ENCODE measurements at regions not wholly inside any gene's neighbourhood (a gene's known extent, or its start where the extent isn't known, plus 50 kb on each side); places are given as distances from the start of the nearest gene placed in this dataset.
"Not testable (repeated sequence)": the region's sequence is repeated elsewhere in the genome, so short reads cannot be mapped to it uniquely, and the experiment has no call there.

- no peak for DNase-seq
Measured at GRCh38 chr11:80282643-80283042, 841.8 kb upstream of the TENM4 start.

- no peak for DNase-seq
Measured at GRCh38 chr11:80281194-80281593, 840.4 kb upstream of the TENM4 start.

DNA sequence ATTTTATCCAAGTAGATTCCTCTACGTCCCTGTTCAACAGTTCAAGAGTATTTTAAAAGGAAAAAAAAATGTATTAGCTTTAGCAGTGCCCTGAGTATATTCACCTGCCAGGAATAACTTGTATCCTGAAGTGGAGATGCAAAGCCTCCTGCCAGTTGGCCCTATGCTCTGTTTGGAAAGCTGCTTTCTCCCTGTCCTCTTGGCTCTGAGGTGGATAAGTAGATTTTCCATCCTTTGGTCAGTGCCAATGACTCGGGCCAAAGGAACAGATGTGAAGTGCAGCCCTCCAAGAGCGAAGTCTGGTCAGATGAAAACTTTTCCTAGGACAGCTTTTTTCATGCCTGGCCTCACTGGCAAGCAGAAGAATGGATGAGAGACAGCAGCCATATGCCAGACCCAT, 839.9 kb upstream of the TENM4 start:
- peak; percentile 90 for DNase-seq

DNA sequence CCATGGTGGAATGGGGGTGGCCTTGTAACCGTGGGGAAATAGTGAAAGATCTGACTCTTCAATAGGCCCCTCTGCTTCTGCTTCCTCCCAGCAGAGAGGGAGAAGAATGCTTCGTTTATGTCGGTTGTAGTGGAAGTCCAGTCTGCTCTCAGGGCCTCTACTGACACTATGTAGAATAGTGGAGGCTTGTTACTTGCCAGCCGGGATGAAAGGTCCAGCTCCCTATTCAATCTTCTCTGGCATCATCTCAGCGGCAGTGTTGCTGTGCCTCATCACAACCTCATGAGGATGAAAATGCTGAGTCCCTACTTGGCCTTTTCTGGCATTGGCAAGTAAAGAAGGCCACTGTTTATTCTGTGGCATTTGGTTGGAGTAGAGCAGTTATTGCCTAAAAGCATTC, 820.9 kb upstream of the TENM4 start:
- DNase-seq = no peak

DNA sequence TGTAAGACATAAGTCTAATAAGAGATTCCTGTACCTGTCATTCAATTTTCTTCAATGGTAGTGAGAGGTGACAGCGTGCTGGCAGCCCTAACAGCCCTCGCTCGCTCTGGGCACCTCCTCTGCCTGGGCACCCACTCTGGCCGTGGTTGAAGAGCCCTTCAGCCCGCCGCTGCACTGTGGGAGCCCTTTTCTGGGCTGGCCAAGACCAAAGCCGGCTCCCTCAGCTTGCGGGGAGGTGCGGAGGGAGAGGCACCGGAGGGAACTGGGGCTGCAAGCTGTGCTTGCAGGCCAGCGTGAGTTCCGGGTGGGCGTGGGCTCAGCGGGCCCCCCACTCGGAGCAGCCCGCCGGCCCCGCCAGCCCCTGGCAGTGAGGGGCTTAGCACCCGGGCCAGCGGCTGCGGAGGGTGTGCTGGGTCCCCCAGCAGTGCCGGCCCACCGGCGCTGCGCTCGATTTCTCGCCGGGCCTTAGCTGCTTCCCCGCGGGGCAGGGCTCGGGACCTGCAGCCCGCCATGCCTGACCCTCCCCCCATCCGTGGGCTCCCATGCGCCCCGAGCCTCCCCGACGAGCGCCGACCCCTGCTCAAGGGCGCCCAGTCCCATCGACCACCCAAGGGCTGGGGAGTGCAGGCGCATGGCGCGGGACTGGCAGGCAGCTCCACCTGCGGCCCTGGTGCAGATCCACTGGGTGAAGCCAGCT, 816.6 kb upstream of the TENM4 start:
- not testable (repeated sequence) for DNase-seq

DNA sequence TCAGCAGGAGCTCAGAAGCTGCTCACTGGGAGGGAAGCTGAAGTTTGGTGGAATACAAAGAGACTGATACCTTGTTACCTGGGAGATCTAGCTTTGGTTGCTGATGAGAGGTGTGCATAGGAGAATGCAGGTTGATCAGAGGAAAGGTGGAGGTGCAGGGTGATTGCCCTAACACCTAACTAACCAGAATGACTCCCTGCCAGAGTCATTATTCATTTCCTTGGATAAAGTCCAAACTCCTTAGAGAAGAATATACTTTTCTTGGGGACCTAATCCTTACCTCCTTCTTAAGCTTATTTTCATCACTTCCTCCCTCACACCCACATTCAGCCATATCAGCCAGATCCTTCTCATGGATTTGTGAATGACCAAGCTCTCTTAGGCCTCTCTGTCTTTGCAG, 814.2 kb upstream of the TENM4 start:
- DNase-seq = no peak

DNA sequence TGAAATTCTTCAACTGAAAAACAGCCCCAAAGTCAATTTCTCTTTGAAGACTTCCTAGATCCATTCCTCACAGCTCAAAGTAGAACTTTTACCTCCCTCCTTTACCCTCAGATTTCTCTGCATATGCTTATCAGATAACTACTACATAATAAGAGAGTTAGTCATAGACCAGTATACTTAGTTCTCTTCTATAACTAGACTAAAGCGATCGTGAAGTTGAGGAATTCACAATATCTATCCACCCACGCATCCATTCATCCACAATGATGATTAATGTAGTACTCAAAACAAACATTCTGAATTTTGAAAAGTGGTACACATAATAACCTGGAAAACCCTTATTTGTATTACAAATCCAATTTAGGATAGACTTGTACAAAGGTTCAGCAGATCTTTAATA, 800.9 kb upstream of the TENM4 start:
- DNase-seq = no peak

DNA sequence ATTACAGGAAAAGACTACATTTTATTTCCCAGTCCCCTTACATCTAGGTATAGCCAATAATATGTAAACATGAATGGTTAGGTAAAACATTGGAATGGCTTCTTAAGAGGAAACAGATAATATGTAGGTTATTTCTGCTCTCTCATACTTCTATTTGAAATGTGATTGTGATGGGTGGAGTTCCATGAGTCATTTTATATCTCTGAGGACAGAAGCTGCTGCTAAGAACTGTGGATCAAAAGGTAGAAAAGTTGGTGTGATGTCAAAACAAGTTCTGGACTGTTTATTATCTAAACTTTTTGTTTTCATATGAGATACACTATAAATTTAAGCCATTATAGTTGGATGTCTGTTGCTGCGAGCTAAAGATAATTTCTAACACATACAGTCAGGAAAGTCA, 799.4 kb upstream of the TENM4 start:
- DNase-seq = no peak

- no peak for DNase-seq
Measured at GRCh38 chr11:80239217-80239616, 798.4 kb upstream of the TENM4 start.

GRCh38 chr11:80227915-80228314, 787.1 kb upstream of the TENM4 start:
- no peak for DNase-seq

GRCh38 chr11:80214413-80214812, 773.6 kb upstream of the TENM4 start:
- DNase-seq = no peak

DNA sequence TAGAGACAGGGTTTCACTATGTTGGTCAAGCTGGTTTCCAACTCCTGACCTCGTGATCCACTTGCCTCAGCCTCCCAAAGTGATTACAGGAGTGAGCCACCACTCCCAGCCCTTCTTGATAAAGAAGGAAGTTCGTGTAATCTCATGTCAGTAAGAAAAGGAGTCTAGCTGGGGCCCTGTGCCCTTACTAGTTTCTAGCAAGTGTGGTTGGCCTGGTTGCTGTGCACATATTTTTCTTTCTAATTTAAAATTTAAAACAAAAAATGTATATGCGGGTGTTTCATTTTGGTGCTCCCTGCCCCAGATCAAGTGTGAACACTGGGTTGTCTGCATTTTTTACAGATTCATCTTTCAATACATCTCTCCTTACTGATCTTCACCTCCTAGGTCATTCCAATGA, 770.8 kb upstream of the TENM4 start:
- no peak for DNase-seq

- no peak for DNase-seq
Measured at GRCh38 chr11:80204021-80204420, 763.2 kb upstream of the TENM4 start.

DNA sequence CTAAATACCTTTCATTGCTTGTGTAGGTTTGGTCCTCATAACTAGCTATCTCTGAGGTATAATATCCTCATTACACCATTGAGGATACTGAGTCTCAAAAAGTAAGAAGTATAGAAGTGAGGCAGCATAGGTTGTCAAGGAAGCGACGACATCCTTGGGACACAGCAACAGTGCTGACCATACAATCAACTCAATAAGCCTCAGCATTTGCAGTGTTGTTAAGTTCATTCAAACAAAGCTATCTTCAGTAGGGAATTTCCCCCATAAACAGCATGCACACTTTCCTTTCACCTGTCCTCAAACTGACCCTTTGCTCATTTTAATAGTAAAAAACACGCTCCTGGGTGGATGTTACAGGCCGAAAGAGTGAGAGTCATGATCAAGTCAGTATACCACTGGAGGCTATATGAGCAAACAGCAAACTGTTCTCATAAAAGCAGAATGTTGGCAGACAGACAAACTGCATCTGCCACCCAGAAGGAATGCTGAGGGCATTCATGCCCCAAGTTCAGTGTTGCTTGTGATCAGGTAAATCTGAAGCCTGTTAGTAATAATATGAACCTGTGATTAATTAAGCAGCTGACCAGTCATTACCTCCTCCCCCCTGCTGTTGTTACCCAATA, 756.2 kb upstream of the TENM4 start:
- no peak for DNase-seq

- DNase-seq = no peak
Measured at GRCh38 chr11:80196041-80196440, 755.2 kb upstream of the TENM4 start.

DNA sequence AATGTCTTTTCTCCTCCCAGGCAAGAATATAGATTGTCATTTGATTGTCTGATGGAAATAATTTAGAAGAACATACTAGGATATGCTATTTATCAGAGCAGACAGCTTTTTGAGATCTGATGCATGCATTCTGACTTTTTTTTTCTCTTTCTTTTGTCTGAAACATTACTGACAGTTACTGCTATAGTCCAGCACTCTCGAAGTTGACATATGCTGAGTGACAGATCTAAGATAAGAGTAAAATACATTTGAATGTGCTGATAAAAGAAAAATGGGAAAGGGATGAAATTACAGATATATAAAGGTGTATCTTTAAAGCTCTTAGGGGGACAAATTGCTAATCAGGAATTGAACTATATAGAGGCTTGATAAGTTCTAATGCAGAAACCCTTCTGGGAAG, 753.8 kb upstream of the TENM4 start:
- no peak for DNase-seq

GRCh38 chr11:80194016-80194415, 753.2 kb upstream of the TENM4 start:
- no peak for DNase-seq

DNA sequence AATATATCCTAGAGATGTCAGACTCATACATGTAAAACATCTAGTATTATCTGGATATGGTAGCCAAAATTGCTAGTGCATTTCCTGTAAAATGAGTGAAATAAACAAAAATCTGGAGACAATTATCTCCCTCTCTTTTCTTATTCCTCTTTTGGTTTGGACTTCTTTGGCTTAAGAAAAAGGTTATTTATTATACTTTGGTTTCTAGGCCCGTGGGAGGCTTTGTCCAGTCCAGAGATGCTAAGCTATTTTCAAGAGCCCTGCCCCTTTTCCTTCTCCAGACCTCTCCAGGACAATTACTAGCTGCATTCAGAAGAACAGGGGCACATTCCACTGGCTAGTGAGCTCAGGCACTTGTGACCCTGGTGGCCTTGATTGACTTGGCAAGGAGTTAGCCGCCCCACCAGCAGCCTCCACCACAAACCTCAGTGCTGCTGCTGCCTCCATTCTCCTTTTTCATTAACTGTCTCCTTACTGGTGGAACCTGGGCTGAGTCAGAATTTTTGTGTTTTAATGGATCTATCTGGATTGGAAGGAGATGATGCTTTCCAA, 747.3 kb upstream of the TENM4 start:
- no peak for DNase-seq

- DNase-seq = no peak
Measured at GRCh38 chr11:80186692-80187091, 745.9 kb upstream of the TENM4 start.

GRCh38 chr11:80182901-80183300, 742.1 kb upstream of the TENM4 start:
- no peak for DNase-seq

DNA sequence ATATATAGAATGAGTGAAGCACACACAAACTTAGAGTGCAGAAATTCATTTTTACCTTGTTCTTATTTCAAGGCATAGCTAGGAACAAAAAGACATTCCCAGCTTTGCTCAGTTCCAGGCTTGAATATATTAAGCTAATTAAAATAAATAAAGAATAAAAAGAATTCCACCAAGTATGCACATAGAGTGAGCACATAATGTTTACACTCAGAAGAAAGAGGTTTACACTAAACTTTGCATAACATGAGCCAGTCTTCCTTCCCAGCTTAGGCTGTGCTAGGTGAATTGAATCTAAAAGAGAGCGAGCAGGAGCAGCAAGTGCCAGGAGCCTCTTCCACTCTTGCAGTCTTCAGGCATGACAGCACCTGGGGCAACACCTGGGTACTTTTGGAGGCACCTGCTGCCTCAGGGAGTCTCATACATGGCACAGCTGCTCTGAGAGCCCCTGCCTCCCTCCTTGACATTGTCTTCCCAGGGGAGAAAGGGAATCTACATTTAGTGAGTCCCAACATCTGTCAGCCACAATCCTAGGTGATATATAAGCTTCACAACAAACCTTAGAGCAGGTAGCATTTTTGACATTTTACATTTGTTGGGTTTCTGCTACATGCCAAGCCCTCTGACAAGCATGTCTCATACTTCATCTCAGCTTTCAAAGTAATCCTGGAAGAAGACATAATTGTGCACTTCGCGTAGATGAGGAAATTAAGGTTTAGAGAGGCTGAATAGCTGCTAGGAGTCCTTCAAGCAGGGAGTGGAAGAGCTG, 732.7 kb upstream of the TENM4 start:
- no peak for DNase-seq

GRCh38 chr11:80168796-80169195, 728.0 kb upstream of the TENM4 start:
- DNase-seq = no peak

DNA sequence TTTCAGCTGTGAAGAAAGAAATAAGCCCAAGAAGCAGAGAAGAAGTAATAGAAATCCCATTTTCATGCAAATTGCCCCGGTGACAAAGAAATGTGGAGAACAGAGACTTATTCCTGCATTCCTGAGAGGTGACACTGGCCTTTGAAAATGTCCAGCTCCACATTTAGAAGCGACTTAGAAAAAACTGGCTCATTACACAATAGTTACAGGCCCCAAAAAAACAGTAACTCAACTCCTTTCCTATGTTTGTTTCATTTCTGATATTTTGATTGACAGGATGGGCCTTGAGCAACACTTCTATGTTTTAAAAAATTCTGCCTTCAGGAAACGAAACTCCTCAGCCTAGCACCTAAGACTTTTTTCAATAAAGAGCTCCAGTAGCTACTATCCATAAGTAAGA, 726.9 kb upstream of the TENM4 start:
- no peak for DNase-seq

GRCh38 chr11:80165744-80166143, 724.9 kb upstream of the TENM4 start:
- DNase-seq = no peak

All from right hindlimb (tissue), 1 donor.